ENCODE measurements at regions not wholly inside any gene's neighbourhood (a gene's known extent, or its start where the extent isn't known, plus 50 kb on each side); places are given as distances from the start of the nearest gene placed in this dataset.

- no peak for TF ChIP-seq ZNF274 (IDR thresholded peaks at IDR 0.05; ENCODE audit: insufficient read depth, insufficient read length)
- no peak for TF ChIP-seq RFX5 (IDR thresholded peaks at IDR 0.05; ENCODE audit: low read depth, low read length)
- TF ChIP-seq MAX (IDR thresholded peaks at IDR 0.05; ENCODE audit: low read depth, low read length): no peak
- TF ChIP-seq TCF7 (IDR thresholded peaks at IDR 0.05; ENCODE audit: borderline replicate concordance): no peak
- TF ChIP-seq CEBPB (IDR thresholded peaks at IDR 0.05; ENCODE audit: borderline replicate concordance in 1 of 2, low read depth in 2 of 2, low read length in 2 of 2): no peak
- TF ChIP-seq, protein P1, sequence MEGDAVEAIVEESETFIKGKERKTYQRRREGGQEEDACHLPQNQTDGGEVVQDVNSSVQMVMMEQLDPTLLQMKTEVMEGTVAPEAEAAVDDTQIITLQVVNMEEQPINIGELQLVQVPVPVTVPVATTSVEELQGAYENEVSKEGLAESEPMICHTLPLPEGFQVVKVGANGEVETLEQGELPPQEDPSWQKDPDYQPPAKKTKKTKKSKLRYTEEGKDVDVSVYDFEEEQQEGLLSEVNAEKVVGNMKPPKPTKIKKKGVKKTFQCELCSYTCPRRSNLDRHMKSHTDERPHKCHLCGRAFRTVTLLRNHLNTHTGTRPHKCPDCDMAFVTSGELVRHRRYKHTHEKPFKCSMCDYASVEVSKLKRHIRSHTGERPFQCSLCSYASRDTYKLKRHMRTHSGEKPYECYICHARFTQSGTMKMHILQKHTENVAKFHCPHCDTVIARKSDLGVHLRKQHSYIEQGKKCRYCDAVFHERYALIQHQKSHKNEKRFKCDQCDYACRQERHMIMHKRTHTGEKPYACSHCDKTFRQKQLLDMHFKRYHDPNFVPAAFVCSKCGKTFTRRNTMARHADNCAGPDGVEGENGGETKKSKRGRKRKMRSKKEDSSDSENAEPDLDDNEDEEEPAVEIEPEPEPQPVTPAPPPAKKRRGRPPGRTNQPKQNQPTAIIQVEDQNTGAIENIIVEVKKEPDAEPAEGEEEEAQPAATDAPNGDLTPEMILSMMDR (IDR thresholded peaks at IDR 0.05 in 2 of 3, conservative IDR thresholded peaks at IDR 0.05 in 1 of 3; ENCODE audit: control insufficient read depth in 2 of 3, extremely low read depth in 1 of 3, insufficient read depth in 1 of 3, low read depth in 3 of 3, low read length in 3 of 3): no peak
- TF ChIP-seq HDAC2 (IDR thresholded peaks at IDR 0.05): no peak
- TF ChIP-seq CREM (IDR thresholded peaks at IDR 0.05; ENCODE audit: low read depth): no peak
Observed at GRCh38 chr9:126093771-126094170, 232.9 kb upstream of the MVB12B start.

All from GM12878 (cell line).